ENCODE measurements at regions not wholly inside any gene's neighbourhood (a gene's known extent, or its start where the extent isn't known, plus 50 kb on each side); places are given as distances from the start of the nearest gene placed in this dataset.

DNA sequence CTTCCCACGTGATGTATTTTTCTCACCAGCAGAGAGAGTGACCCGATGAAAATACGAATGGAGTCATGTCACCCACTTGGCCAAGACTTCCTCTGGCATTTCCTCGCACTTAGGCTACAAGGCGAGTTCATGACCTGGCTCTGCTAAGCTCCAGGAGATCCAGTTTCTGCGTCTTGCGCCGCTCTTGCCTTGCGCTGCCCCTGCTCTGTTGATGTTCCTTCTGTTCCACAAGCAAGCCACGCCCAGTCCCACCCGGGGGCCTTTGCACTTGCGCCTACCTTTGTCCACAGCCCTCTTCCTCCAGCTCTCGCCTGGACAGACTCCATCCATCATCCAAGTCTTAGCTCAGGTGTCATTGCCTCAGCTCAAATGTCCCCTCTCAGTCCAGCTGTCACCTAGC, 116.3 kb upstream of the SHH start:
- H3K27me3 ChIP-seq (ENCODE audit: control insufficient read depth, insufficient read depth, low read length), result no peaks in the 10 kb centered on the region
- H3K27ac ChIP-seq (ENCODE audit: insufficient read depth, low read length), result no peak overlapping the region
- H3K9me1 ChIP-seq (ENCODE audit: insufficient read depth, low read length), result no peaks in the 10 kb centered on the region
- no peak overlapping the region for H3K4me2 ChIP-seq (ENCODE audit: low read depth, low read length)
- WGBS, 2 experiments (ENCODE audit: extremely low coverage in 2 of 2, insufficient read length in 1 of 2), result 53% methylated on average over 9 of the region's 13 CpGs; no CpG with 5 or more reads in 1 of the 2 experiments
- no peaks in the 10 kb centered on the region for H3K36me3 ChIP-seq (ENCODE audit: control insufficient read depth, insufficient read depth, low read length)
- TF ChIP-seq ELK1 (IDR thresholded peaks at IDR 0.05; ENCODE audit: borderline replicate concordance, low read depth, low read length) (no peak), RCOR1 (IDR thresholded peaks at IDR 0.05; ENCODE audit: insufficient replicate concordance, low read length) (no peak), USF2 (IDR thresholded peaks at IDR 0.05; ENCODE audit: low read depth, low read length) (no peak), MAZ (IDR thresholded peaks at IDR 0.05; ENCODE audit: borderline replicate concordance, low read depth, low read length) (no peak), POLR2A (IDR thresholded peaks at IDR 0.05; ENCODE audit: low read depth, low read length) (no peak), CTCF (conservative IDR thresholded peaks at IDR 0.05; ENCODE audit: low read depth, low read length) (no peak), MXI1 (IDR thresholded peaks at IDR 0.05; ENCODE audit: borderline replicate concordance, low read depth, low read length) (no peak)
- no peak overlapping the region for H3K4ac ChIP-seq (ENCODE audit: low read depth, low read length)
- no peak overlapping the region for H3K14ac ChIP-seq (replicated peaks; ENCODE audit: low read depth, low read length)
- ATAC-seq (ENCODE audit: low read depth) (no peak), DNase-seq (no peak)
- no peak overlapping the region for H2AK5ac ChIP-seq (ENCODE audit: low read depth, low read length)
- H3K79me1 ChIP-seq (ENCODE audit: low read depth in 1 of 2, low read length in 2 of 2), result no peaks in the 10 kb centered on the region
- H4K8ac ChIP-seq (ENCODE audit: low read depth in 2 of 2, low read length in 2 of 2), result no peak overlapping the region
- H2BK5ac ChIP-seq (ENCODE audit: low read depth, low read length, poor library complexity, severe bottlenecking), result no peak overlapping the region
- intact Hi-C loops (cut with micrococcal nuclease), result no loop called here
- H4K20me1 ChIP-seq (ENCODE audit: insufficient read depth, low read length), result no peaks in the 10 kb centered on the region
- no peak overlapping the region for H2BK20ac ChIP-seq (ENCODE audit: low read depth, low read length)
- no peak overlapping the region for H3K9ac ChIP-seq (ENCODE audit: low read depth, low read length)
- no peak overlapping the region for H3K18ac ChIP-seq (ENCODE audit: low read depth, low read length)
- no peaks in the 10 kb centered on the region for H3K4me1 ChIP-seq (ENCODE audit: control insufficient read depth, insufficient read depth, low read length)
- H3K23ac ChIP-seq (ENCODE audit: low read depth, low read length), result no peak overlapping the region
- no peak overlapping the region for H2BK120ac ChIP-seq (ENCODE audit: low read depth, low read length)
- no peak overlapping the region for H4K91ac ChIP-seq (ENCODE audit: insufficient read depth, low read depth, low read length)
- dilution Hi-C loops (cut with HindIII; ENCODE audit: low sequenced_read_pairs, unreplicated experiment), result no loop called here
- H2BK15ac ChIP-seq (ENCODE audit: low read depth, low read length), result no peak overlapping the region
- H4K5ac ChIP-seq (ENCODE audit: low read depth, low read length), result no peak overlapping the region
- H3K9me3 ChIP-seq (ENCODE audit: control insufficient read depth, insufficient read depth, low read length), result peaks cover 24% of the 10 kb centered on the region
- CTCF ChIA-PET, result interaction anchor here (0.6 kb wide), 1 partner anchor 1570 kb away, joined by 3 read pairs; no protein-coding TSS in a partner anchor
- no peak overlapping the region for H3K56ac ChIP-seq (ENCODE audit: extremely low read depth, insufficient read depth, low read length)
- BruUV-seq (replicated peaks), result no TSS peak
- H2AFZ ChIP-seq (replicated peaks; ENCODE audit: low read length, poor library complexity), result no peak overlapping the region
- POLR2A ChIA-PET (ENCODE audit: unreplicated experiment), result no interaction called here
- H3K4me3 ChIP-seq (ENCODE audit: insufficient read depth, low read depth, low read length), result no peak overlapping the region
- no peak overlapping the region for H2AK9ac ChIP-seq (replicated peaks; ENCODE audit: low read depth, low read length, poor library complexity)
- in situ Hi-C loops (cut with MboI; ENCODE audit: low sequenced_read_pairs), result no loop called here
